IMR-90 (cell line): ENCODE measurements at regions not wholly inside any gene's neighbourhood (a gene's known extent, or its start where the extent isn't known, plus 50 kb on each side); places are given as distances from the start of the nearest gene placed in this dataset.

ENCODE experiments used
- ATAC-seq: fragments of 200-7000 bp; cut with Tn5 transposase; 2 replicates; pipeline ENCODE4 v1.9.1; 2020; ENCODE audit warnings: low read depth, mild to moderate bottlenecking, moderate library complexity
- BruUV-seq: library from RNA; stranded (reverse); fragments of 400-500 nt; replicated peaks from 2 replicates; lab custom pipeline; 2021; lab: Mats Ljungman, UMichigan
- CTCF ChIA-PET: fragments of 300-600 bp; formaldehyde crosslinking; extraction: SDS; loops from one replicate; lab custom pipeline; 2021; ENCODE audit warnings: antibody characterized with exemption; lab: Yijun Ruan, JAX
- POLR2A ChIA-PET: fragments of 300-600 bp; sonication (Branson Sonifier 250); formaldehyde crosslinking; loops from one replicate; lab custom pipeline; 2022; ENCODE audit warnings: antibody characterized with exemption; ENCODE audit not compliant: unreplicated experiment; lab: Charles Lee
- DNase-seq: peaks from one replicate; pipeline ENCODE4 v3.0.0; 2013
- H2AFZ ChIP-seq: replicated peaks from 2 replicates; pipeline ENCODE3; 2013; ENCODE audit warnings: low read length, mild to moderate bottlenecking; ENCODE audit not compliant: poor library complexity
- H2AK5ac ChIP-seq: 2 replicates; pipeline ENCODE4 v1.6.1; 2013; ENCODE audit warnings: low read depth, low read length, inconsistent platforms
- H2AK9ac ChIP-seq: replicated peaks from 2 replicates; pipeline ENCODE3; 2013; ENCODE audit warnings: mild to moderate bottlenecking, low read depth, low read length, moderate library complexity; ENCODE audit not compliant: poor library complexity
- H2BK120ac ChIP-seq: 2 replicates; pipeline ENCODE4 v1.6.1; 2013; ENCODE audit warnings: low read depth, low read length, inconsistent platforms
- H2BK15ac ChIP-seq: 3 replicates; pipeline ENCODE4 v1.6.1; 2013; ENCODE audit warnings: low read depth, low read length, inconsistent platforms
- H2BK20ac ChIP-seq: 2 replicates; pipeline ENCODE4 v1.6.1; 2013; ENCODE audit warnings: low read depth, mild to moderate bottlenecking, inconsistent platforms, low read length, moderate library complexity
- H2BK5ac ChIP-seq: 2 replicates; pipeline ENCODE4 v1.6.1; 2013; ENCODE audit warnings: mild to moderate bottlenecking, low read depth, low read length, inconsistent platforms; ENCODE audit not compliant: poor library complexity, severe bottlenecking
- H3K14ac ChIP-seq: replicated peaks from 2 replicates; pipeline ENCODE4 v1.6.1; 2013; ENCODE audit warnings: low read depth, low read length, inconsistent platforms
- H3K18ac ChIP-seq: 2 replicates; pipeline ENCODE4 v1.6.1; 2013; ENCODE audit warnings: low read depth, low read length, control low read depth
- H3K23ac ChIP-seq: 2 replicates; pipeline ENCODE4 v1.6.1; 2013; ENCODE audit warnings: low read depth, low read length, inconsistent platforms
- H3K27ac ChIP-seq: 2 replicates; pipeline ENCODE4 v1.5.1; 2013; ENCODE audit warnings: mild to moderate bottlenecking, control low read depth, low read length; ENCODE audit not compliant: insufficient read depth
- H3K27me3 ChIP-seq: 2 replicates; pipeline ENCODE4 v1.6.1; 2013; ENCODE audit warnings: low read length; ENCODE audit not compliant: control insufficient read depth, insufficient read depth
- H3K36me3 ChIP-seq: 2 replicates; pipeline ENCODE4 v1.6.1; 2013; ENCODE audit warnings: low read length, mixed read lengths; ENCODE audit not compliant: control insufficient read depth, insufficient read depth
- H3K4ac ChIP-seq: 2 replicates; pipeline ENCODE4 v1.6.1; 2013; ENCODE audit warnings: low read depth, low read length, inconsistent platforms
- H3K4me1 ChIP-seq: 2 replicates; pipeline ENCODE4 v1.6.1; 2013; ENCODE audit warnings: low read length, mixed read lengths; ENCODE audit not compliant: control insufficient read depth, insufficient read depth
- H3K4me2 ChIP-seq: 2 replicates; pipeline ENCODE4 v1.6.1; 2013; ENCODE audit warnings: low read depth, mild to moderate bottlenecking, control low read depth, low read length, moderate library complexity
- H3K4me3 ChIP-seq: 2 replicates; pipeline ENCODE4 v1.5.1; 2013; ENCODE audit warnings: low read depth, mild to moderate bottlenecking, control low read depth, low read length, moderate library complexity; ENCODE audit not compliant: insufficient read depth
- H3K56ac ChIP-seq: 2 replicates; pipeline ENCODE4 v1.6.1; 2013; ENCODE audit warnings: low read length, inconsistent platforms; ENCODE audit not compliant: insufficient read depth; ENCODE audit errors: extremely low read depth
- H3K79me1 ChIP-seq, 2 experiments: 2 replicates each; pipeline ENCODE4 v1.6.1; 2013; ENCODE audit warnings: low read length in 2 of 2, inconsistent platforms in 1 of 2, low read depth in 1 of 2
- H3K9ac ChIP-seq: 2 replicates; pipeline ENCODE4 v1.6.1; 2013; ENCODE audit warnings: low read depth, low read length, control low read depth
- H3K9me1 ChIP-seq: 2 replicates; pipeline ENCODE4 v1.6.1; 2013; ENCODE audit warnings: low read length, inconsistent platforms; ENCODE audit not compliant: insufficient read depth
- H3K9me3 ChIP-seq: 2 replicates; pipeline ENCODE4 v1.6.1; 2013; ENCODE audit warnings: low read length; ENCODE audit not compliant: control insufficient read depth, insufficient read depth
- H4K20me1 ChIP-seq: 2 replicates; pipeline ENCODE4 v1.6.1; 2013; ENCODE audit warnings: low read length, inconsistent platforms; ENCODE audit not compliant: insufficient read depth
- H4K5ac ChIP-seq: 2 replicates; pipeline ENCODE4 v1.6.1; 2013; ENCODE audit warnings: mild to moderate bottlenecking, low read depth, low read length, control low read depth
- H4K8ac ChIP-seq, 2 experiments: 2 replicates each; pipeline ENCODE4 v1.6.1; 2013; ENCODE audit warnings: low read depth in 2 of 2, low read length in 2 of 2, control low read depth in 1 of 2, inconsistent platforms in 1 of 2
- H4K91ac ChIP-seq: 2 replicates; pipeline ENCODE4 v1.6.1; 2013; ENCODE audit warnings: low read depth, low read length, inconsistent platforms; ENCODE audit not compliant: insufficient read depth
- BHLHE40 ChIP-seq: fragments of 150-350 bp; IDR thresholded peaks from 2 replicates; pipeline ENCODE4 v1.6.1; 2016; ENCODE audit warnings: mild to moderate bottlenecking, low read depth, low read length
- CEBPB ChIP-seq: IDR thresholded peaks from 2 replicates; pipeline ENCODE4 v1.6.1; 2012; ENCODE audit warnings: low read depth, low read length, improper control_type of control experiment
- CHD1 ChIP-seq: IDR thresholded peaks from 2 replicates; pipeline ENCODE4 v1.6.1; 2012; ENCODE audit warnings: low read depth, low read length, improper control_type of control experiment
- CTCF ChIP-seq: conservative IDR thresholded peaks from 2 replicates; pipeline ENCODE4 v1.5.1; 2012; ENCODE audit warnings: mild to moderate bottlenecking, low read depth, low read length, improper control_type of control experiment
- FOS ChIP-seq: fragments of 150-350 bp; IDR thresholded peaks from 2 replicates; pipeline ENCODE4 v1.6.1; 2016; ENCODE audit warnings: low read depth, low read length
- MAZ ChIP-seq: IDR thresholded peaks from 2 replicates; pipeline ENCODE4 v1.6.1; 2012; ENCODE audit warnings: low read depth, mild to moderate bottlenecking, low read length, improper control_type of control experiment, moderate library complexity, borderline replicate concordance
- POLR2A ChIP-seq: IDR thresholded peaks from 2 replicates; pipeline ENCODE4 v1.6.1; 2012; ENCODE audit warnings: mild to moderate bottlenecking, low read depth, low read length
- RAD21 ChIP-seq: IDR thresholded peaks from 2 replicates; pipeline ENCODE4 v1.6.1; 2012; ENCODE audit warnings: low read length, improper control_type of control experiment
- USF2 ChIP-seq: fragments of 150-350 bp; IDR thresholded peaks from 2 replicates; pipeline ENCODE4 v1.6.1; 2017; ENCODE audit warnings: mild to moderate bottlenecking, antibody characterized with exemption, low read length, low read depth
- WGBS, 2 experiments: methylation state at CpG; one replicate each; pipeline versions ENCODE4 v1.1.5 to v1.1.7; 2013; ENCODE audit warnings: missing lambda C conversion rate in 2 of 2; ENCODE audit not compliant: insufficient read length in 1 of 2; ENCODE audit errors: extremely low coverage in 2 of 2; 5-methylcytosine and 5-hydroxymethylcytosine counted together
- dilution Hi-C: fragments of 300-500 bp; cut with HindIII; formaldehyde crosslinking; loops from one replicate; pipeline ENCODE4 v1.14.3; 2018; ENCODE audit warnings: low sequenced_read_pairs; ENCODE audit not compliant: unreplicated experiment
- in situ Hi-C: fragments of 300-500 bp; cut with MboI; formaldehyde crosslinking; loops from 3 replicates; pipeline ENCODE4 v1.14.3; 2019; ENCODE audit warnings: low sequenced_read_pairs, inconsistent platforms, mixed read lengths
- intact Hi-C: fragments of 100-400 bp; cut with micrococcal nuclease; formaldehyde crosslinking; loops from 2 replicates; pipeline ENCODE4 v1.10.0; 2022

GRCh38 chr6:105774247-105774646 lies 311.9 kb upstream of the PRDM1 start:
- Histone ChIP-seq H3K56ac (no peak overlapping the region), H3K9ac (no peak overlapping the region), H2AK5ac (no peak overlapping the region), H2BK20ac (no peak overlapping the region), H4K91ac (no peak overlapping the region), H3K27ac (no peak overlapping the region), H2AFZ (no peak overlapping the region), H3K9me3 (peaks cover 3% of the 10 kb centered on the region; the same call in 1 of the 2 replicates), H3K23ac (no peak overlapping the region), H3K4me2 (no peak overlapping the region), H4K5ac (no peak overlapping the region), H2BK120ac (no peak overlapping the region), H2AK9ac (no peak overlapping the region), H3K4me1 (no peaks in the 10 kb centered on the region; the same call in 1 of the 2 replicates), H3K9me1 (no peaks in the 10 kb centered on the region), H2BK5ac (no peak overlapping the region), H3K14ac (no peak overlapping the region), H3K4me3 (no peak overlapping the region), H3K4ac (no peak overlapping the region), H3K36me3 (no peaks in the 10 kb centered on the region), H4K8ac (no peak overlapping the region), H3K79me1 (no peaks in the 10 kb centered on the region), H3K27me3 (no peaks in the 10 kb centered on the region), H2BK15ac (no peak overlapping the region), H3K18ac (no peak overlapping the region), H4K20me1 (no peaks in the 10 kb centered on the region)
- intact Hi-C loops (no loop called here), in situ Hi-C loops (no loop called here), dilution Hi-C loops (no loop called here)
- POLR2A ChIA-PET = no interaction called here
- DNase-seq (no peak), ATAC-seq (no peak)
- no CpG with 5 or more reads among the region's 1 CpG for WGBS, 2 experiments
- TF ChIP-seq BHLHE40 (no peak), CHD1 (no peak), CTCF (no peak), CEBPB (no peak), FOS (no peak), USF2 (no peak), MAZ (no peak), RAD21 (no peak), POLR2A (no peak)
- no TSS peak for BruUV-seq
- CTCF ChIA-PET = no interaction called here
